WTC11 (cell line): ENCODE measurements at regions not wholly inside any gene's neighbourhood (a gene's known extent, or its start where the extent isn't known, plus 50 kb on each side); places are given as distances from the start of the nearest gene placed in this dataset.

Experiments used
- CTCF ChIP-seq: fragments of 200-600 bp; IDR thresholded peaks from 2 replicates; pipeline ENCODE4 v1.8.0; 2022; ENCODE audit warnings: antibody characterized with exemption
- ETV6 ChIP-seq: sonication (generic); formaldehyde crosslinking; IDR thresholded peaks from 2 replicates; pipeline ENCODE4 v1.8.1; 2022; ENCODE audit warnings: mild to moderate bottlenecking, missing genetic modification reagents
- FOXK1 ChIP-seq: sonication (generic); formaldehyde crosslinking; IDR thresholded peaks from 2 replicates; pipeline ENCODE4 v1.8.0; 2022; ENCODE audit warnings: mild to moderate bottlenecking, moderate library complexity, missing genetic modification reagents
- MXD4 ChIP-seq: fragments of 250-450 bp; sonication (Bioruptor Pico); IDR thresholded peaks from 2 replicates; pipeline ENCODE4 v1.8.0; 2021; ENCODE audit warnings: mild to moderate bottlenecking, moderate library complexity, borderline replicate concordance
- NFATC4 ChIP-seq: fragments of 250-450 bp; sonication (Bioruptor Pico); IDR thresholded peaks from 2 replicates; pipeline ENCODE4 v1.9.0; 2021; ENCODE audit warnings: mild to moderate bottlenecking
- PREB ChIP-seq: sonication (generic); formaldehyde crosslinking; IDR thresholded peaks from 2 replicates; pipeline ENCODE4 v1.8.1; 2022; ENCODE audit warnings: mild to moderate bottlenecking, missing genetic modification reagents, moderate library complexity, borderline replicate concordance
- ZNF263 ChIP-seq: sonication (generic); formaldehyde crosslinking; IDR thresholded peaks from 2 replicates; pipeline ENCODE4 v1.8.1; 2022; ENCODE audit warnings: low read depth, mild to moderate bottlenecking, moderate library complexity, missing genetic modification reagents
- TF ChIP-seq, protein P1 (sequence below): fragments of 250-450 bp; sonication (Bioruptor Pico); IDR thresholded peaks from 2 replicates; pipeline ENCODE4 v1.9.0; 2021; ENCODE audit warnings: mild to moderate bottlenecking
- TF ChIP-seq, protein P2 (sequence below): sonication (generic); formaldehyde crosslinking; IDR thresholded peaks from 2 replicates; pipeline ENCODE4 v1.8.0; 2022; ENCODE audit warnings: mild to moderate bottlenecking, missing genetic modification reagents

DNA sequence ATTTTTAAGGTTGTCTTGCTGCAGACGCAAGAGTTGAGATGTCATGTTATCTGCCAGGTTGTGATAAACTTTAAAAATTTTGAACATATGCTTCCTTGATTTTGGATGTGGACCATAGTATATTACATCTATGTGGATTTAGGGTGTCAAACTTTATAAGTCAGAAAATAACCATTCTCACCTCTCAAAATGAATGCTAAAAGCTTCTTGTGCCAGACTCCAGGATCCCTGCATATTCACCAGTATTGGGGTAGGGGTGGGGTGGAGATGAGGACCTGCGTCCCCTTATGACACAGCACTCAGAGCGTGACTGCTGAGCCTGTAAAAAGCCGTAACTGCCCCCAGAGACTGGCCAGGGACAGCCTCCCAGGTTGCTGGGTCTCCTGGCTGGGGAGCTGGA lies 524.4 kb downstream of the LMO7 start:
- TF ChIP-seq CTCF = no peak
- TF ChIP-seq FOXK1 (CRISPR knock-in tag) = no peak
- TF ChIP-seq MXD4 (CRISPR knock-in tag) = no peak
- TF ChIP-seq, protein P1, sequence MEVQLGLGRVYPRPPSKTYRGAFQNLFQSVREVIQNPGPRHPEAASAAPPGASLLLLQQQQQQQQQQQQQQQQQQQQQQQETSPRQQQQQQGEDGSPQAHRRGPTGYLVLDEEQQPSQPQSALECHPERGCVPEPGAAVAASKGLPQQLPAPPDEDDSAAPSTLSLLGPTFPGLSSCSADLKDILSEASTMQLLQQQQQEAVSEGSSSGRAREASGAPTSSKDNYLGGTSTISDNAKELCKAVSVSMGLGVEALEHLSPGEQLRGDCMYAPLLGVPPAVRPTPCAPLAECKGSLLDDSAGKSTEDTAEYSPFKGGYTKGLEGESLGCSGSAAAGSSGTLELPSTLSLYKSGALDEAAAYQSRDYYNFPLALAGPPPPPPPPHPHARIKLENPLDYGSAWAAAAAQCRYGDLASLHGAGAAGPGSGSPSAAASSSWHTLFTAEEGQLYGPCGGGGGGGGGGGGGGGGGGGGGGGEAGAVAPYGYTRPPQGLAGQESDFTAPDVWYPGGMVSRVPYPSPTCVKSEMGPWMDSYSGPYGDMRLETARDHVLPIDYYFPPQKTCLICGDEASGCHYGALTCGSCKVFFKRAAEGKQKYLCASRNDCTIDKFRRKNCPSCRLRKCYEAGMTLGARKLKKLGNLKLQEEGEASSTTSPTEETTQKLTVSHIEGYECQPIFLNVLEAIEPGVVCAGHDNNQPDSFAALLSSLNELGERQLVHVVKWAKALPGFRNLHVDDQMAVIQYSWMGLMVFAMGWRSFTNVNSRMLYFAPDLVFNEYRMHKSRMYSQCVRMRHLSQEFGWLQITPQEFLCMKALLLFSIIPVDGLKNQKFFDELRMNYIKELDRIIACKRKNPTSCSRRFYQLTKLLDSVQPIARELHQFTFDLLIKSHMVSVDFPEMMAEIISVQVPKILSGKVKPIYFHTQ = no peak
- no peak for TF ChIP-seq ZNF263 (CRISPR knock-in tag)
- TF ChIP-seq PREB (CRISPR knock-in tag) = no peak
- TF ChIP-seq, protein P2, sequence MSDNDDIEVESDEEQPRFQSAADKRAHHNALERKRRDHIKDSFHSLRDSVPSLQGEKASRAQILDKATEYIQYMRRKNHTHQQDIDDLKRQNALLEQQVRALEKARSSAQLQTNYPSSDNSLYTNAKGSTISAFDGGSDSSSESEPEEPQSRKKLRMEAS = no peak
- no peak for TF ChIP-seq NFATC4
- no peak for TF ChIP-seq ETV6 (CRISPR knock-in tag)
